SK-N-SH treated with all-trans-retinoic acid at 6 μM for 48 hours (cell line): ENCODE measurements at regions not wholly inside any gene's neighbourhood (a gene's known extent, or its start where the extent isn't known, plus 50 kb on each side); places are given as distances from the start of the nearest gene placed in this dataset.

Experiments used
- BACH2 ChIP-seq: fragments of 250-450 bp; sonication (Bioruptor Pico); IDR thresholded peaks from 2 replicates; pipeline ENCODE4 v1.9.0; 2021; ENCODE audit warnings: mild to moderate bottlenecking, borderline replicate concordance
- CSDC2 ChIP-seq: fragments of 250-450 bp; sonication (Bioruptor Pico); IDR thresholded peaks from 2 replicates; pipeline ENCODE4 v1.5.0; 2020; ENCODE audit warnings: mild to moderate bottlenecking, moderate library complexity
- PPARA ChIP-seq: fragments of 250-450 bp; sonication (Bioruptor Pico); IDR thresholded peaks from 2 replicates; pipeline ENCODE4 v1.5.0; 2020; ENCODE audit warnings: mild to moderate bottlenecking, borderline replicate concordance
- RARB ChIP-seq: fragments of 250-450 bp; sonication (Bioruptor Pico); IDR thresholded peaks from 2 replicates; pipeline ENCODE4 v1.8.0; 2021; ENCODE audit warnings: mild to moderate bottlenecking, moderate library complexity
- ZFP3 ChIP-seq: fragments of 250-450 bp; sonication (Bioruptor Pico); IDR thresholded peaks from 2 replicates; pipeline ENCODE4 v1.5.0; 2020; ENCODE audit warnings: mild to moderate bottlenecking, moderate library complexity
- ZNF565 ChIP-seq: fragments of 450-650 bp; formaldehyde crosslinking; conservative IDR thresholded peaks from 2 replicates; pipeline ENCODE4 v1.5.0; 2020; ENCODE audit warnings: low read depth, mild to moderate bottlenecking, moderate library complexity
- TF ChIP-seq, protein P1 (sequence below): fragments of 250-450 bp; sonication (Bioruptor Pico); IDR thresholded peaks from 2 replicates; pipeline ENCODE4 v1.5.1; 2021; ENCODE audit warnings: mild to moderate bottlenecking, moderate library complexity
- TF ChIP-seq, protein P2 (sequence below): fragments of 250-450 bp; sonication (Bioruptor Pico); IDR thresholded peaks from 2 replicates; pipeline ENCODE4 v1.8.0; 2020; ENCODE audit warnings: mild to moderate bottlenecking, moderate library complexity, borderline replicate concordance
- TF ChIP-seq, protein P3 (sequence below): fragments of 250-450 bp; sonication (Bioruptor Pico); IDR thresholded peaks from 2 replicates; pipeline ENCODE4 v1.5.0; 2020; ENCODE audit warnings: mild to moderate bottlenecking, moderate library complexity
- TF ChIP-seq, protein P4 (sequence below): fragments of 250-450 bp; sonication (Bioruptor Pico); IDR thresholded peaks from 2 replicates; pipeline ENCODE4 v1.5.1; 2020; ENCODE audit warnings: low read depth, mild to moderate bottlenecking, moderate library complexity
- TF ChIP-seq, protein P5 (sequence below): fragments of 250-450 bp; sonication (Bioruptor Pico); IDR thresholded peaks from 2 replicates; pipeline ENCODE4 v1.8.0; 2021; ENCODE audit warnings: low read depth, mild to moderate bottlenecking, moderate library complexity, borderline replicate concordance

DNA sequence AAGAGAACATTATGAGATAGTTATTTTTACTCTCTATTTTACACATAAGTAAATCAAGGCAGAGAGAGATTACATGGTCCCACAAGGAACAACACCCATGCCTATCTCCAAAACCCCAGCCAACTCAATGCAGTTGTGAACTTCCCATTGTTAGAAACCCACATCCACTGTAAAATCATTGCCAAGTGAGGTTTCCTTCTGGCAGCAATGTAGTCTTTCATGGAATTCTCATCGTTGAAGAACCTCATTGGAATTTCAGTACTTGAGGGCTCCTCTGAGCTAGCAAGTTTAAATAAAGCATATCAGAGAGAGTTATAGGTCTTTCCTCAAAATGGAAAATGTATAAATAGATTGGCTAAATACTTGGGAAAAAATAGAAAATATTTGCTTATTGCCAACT lies 105.2 kb downstream of the RAD51AP2 start:
- TF ChIP-seq PPARA (no peak), ZFP3 (CRISPR knock-in tag) (no peak), BACH2 (no peak), RARB (no peak), ZNF565 (CRISPR knock-in tag) (no peak), CSDC2 (CRISPR knock-in tag) (no peak)
- TF ChIP-seq, protein P1, sequence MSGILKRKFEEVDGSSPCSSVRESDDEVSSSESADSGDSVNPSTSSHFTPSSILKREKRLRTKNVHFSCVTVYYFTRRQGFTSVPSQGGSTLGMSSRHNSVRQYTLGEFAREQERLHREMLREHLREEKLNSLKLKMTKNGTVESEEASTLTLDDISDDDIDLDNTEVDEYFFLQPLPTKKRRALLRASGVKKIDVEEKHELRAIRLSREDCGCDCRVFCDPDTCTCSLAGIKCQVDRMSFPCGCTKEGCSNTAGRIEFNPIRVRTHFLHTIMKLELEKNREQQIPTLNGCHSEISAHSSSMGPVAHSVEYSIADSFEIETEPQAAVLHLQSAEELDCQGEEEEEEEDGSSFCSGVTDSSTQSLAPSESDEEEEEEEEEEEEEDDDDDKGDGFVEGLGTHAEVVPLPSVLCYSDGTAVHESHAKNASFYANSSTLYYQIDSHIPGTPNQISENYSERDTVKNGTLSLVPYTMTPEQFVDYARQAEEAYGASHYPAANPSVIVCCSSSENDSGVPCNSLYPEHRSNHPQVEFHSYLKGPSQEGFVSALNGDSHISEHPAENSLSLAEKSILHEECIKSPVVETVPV (CRISPR knock-in tag): no peak
- TF ChIP-seq, protein P2, sequence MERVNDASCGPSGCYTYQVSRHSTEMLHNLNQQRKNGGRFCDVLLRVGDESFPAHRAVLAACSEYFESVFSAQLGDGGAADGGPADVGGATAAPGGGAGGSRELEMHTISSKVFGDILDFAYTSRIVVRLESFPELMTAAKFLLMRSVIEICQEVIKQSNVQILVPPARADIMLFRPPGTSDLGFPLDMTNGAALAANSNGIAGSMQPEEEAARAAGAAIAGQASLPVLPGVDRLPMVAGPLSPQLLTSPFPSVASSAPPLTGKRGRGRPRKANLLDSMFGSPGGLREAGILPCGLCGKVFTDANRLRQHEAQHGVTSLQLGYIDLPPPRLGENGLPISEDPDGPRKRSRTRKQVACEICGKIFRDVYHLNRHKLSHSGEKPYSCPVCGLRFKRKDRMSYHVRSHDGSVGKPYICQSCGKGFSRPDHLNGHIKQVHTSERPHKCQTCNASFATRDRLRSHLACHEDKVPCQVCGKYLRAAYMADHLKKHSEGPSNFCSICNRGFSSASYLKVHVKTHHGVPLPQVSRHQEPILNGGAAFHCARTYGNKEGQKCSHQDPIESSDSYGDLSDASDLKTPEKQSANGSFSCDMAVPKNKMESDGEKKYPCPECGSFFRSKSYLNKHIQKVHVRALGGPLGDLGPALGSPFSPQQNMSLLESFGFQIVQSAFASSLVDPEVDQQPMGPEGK (CRISPR knock-in tag): no peak
- TF ChIP-seq, protein P3, sequence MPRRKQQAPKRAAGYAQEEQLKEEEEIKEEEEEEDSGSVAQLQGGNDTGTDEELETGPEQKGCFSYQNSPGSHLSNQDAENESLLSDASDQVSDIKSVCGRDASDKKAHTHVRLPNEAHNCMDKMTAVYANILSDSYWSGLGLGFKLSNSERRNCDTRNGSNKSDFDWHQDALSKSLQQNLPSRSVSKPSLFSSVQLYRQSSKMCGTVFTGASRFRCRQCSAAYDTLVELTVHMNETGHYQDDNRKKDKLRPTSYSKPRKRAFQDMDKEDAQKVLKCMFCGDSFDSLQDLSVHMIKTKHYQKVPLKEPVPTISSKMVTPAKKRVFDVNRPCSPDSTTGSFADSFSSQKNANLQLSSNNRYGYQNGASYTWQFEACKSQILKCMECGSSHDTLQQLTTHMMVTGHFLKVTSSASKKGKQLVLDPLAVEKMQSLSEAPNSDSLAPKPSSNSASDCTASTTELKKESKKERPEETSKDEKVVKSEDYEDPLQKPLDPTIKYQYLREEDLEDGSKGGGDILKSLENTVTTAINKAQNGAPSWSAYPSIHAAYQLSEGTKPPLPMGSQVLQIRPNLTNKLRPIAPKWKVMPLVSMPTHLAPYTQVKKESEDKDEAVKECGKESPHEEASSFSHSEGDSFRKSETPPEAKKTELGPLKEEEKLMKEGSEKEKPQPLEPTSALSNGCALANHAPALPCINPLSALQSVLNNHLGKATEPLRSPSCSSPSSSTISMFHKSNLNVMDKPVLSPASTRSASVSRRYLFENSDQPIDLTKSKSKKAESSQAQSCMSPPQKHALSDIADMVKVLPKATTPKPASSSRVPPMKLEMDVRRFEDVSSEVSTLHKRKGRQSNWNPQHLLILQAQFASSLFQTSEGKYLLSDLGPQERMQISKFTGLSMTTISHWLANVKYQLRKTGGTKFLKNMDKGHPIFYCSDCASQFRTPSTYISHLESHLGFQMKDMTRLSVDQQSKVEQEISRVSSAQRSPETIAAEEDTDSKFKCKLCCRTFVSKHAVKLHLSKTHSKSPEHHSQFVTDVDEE (CRISPR knock-in tag): no peak
- TF ChIP-seq, protein P4, sequence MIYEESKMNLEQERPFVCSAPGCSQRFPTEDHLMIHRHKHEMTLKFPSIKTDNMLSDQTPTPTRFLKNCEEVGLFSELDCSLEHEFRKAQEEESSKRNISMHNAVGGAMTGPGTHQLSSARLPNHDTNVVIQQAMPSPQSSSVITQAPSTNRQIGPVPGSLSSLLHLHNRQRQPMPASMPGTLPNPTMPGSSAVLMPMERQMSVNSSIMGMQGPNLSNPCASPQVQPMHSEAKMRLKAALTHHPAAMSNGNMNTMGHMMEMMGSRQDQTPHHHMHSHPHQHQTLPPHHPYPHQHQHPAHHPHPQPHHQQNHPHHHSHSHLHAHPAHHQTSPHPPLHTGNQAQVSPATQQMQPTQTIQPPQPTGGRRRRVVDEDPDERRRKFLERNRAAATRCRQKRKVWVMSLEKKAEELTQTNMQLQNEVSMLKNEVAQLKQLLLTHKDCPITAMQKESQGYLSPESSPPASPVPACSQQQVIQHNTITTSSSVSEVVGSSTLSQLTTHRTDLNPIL (CRISPR knock-in tag): no peak
- TF ChIP-seq, protein P5, sequence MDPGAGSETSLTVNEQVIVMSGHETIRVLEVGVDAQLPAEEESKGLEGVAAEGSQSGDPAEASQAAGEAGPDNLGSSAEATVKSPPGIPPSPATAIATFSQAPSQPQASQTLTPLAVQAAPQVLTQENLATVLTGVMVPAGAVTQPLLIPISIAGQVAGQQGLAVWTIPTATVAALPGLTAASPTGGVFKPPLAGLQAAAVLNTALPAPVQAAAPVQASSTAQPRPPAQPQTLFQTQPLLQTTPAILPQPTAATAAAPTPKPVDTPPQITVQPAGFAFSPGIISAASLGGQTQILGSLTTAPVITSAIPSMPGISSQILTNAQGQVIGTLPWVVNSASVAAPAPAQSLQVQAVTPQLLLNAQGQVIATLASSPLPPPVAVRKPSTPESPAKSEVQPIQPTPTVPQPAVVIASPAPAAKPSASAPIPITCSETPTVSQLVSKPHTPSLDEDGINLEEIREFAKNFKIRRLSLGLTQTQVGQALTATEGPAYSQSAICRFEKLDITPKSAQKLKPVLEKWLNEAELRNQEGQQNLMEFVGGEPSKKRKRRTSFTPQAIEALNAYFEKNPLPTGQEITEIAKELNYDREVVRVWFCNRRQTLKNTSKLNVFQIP (CRISPR knock-in tag): no peak
